Skeletal muscle tissue (tissue), 3 donors: ENCODE measurements at regions not wholly inside any gene's neighbourhood (a gene's known extent, or its start where the extent isn't known, plus 50 kb on each side); places are given as distances from the start of the nearest gene placed in this dataset.

Experiments used
- H3K27ac ChIP-seq: one replicate; pipeline ENCODE4 v1.7.0; 2013; ENCODE audit warnings: mild to moderate bottlenecking, low read depth, low read length, inconsistent platforms
- H3K27me3 ChIP-seq, 3 donors: one replicate each; pipeline ENCODE4 v1.7.0; 2013; ENCODE audit warnings: low read length in 3 of 3; ENCODE audit not compliant: control insufficient read depth in 3 of 3, insufficient read depth in 3 of 3
- H3K36me3 ChIP-seq, 3 donors: one replicate each; pipeline ENCODE4 v1.7.0; 2013; ENCODE audit warnings: low read length in 3 of 3; ENCODE audit not compliant: control insufficient read depth in 3 of 3, insufficient read depth in 3 of 3
- H3K4me1 ChIP-seq, 3 donors: one replicate each; pipeline ENCODE4 v1.7.0; 2013; ENCODE audit warnings: low read length in 3 of 3, mild to moderate bottlenecking in 3 of 3; ENCODE audit not compliant: control insufficient read depth in 3 of 3, insufficient read depth in 3 of 3
- H3K4me3 ChIP-seq, 3 donors: one replicate each; pipeline ENCODE4 v1.7.0; 2013; ENCODE audit warnings: low read length in 3 of 3
- H3K9ac ChIP-seq, 3 donors: one replicate each; pipeline ENCODE4 v1.7.0; 2013; ENCODE audit warnings: low read length in 3 of 3, mild to moderate bottlenecking in 3 of 3, moderate library complexity in 2 of 3, low read depth in 1 of 3
- H3K9me3 ChIP-seq, 3 donors: one replicate each; pipeline ENCODE4 v1.7.0; 2013; ENCODE audit warnings: low read length in 3 of 3; ENCODE audit not compliant: control insufficient read depth in 3 of 3
- donor health status: Osteomylitis.

GRCh38 chr2:234322766-234323465 lies 174.0 kb downstream of the ARL4C start:
- no peak overlapping the region for H3K9ac ChIP-seq
- H3K4me1 ChIP-seq = no peaks in the 10 kb centered on the region
- no peaks in the 10 kb centered on the region for H3K36me3 ChIP-seq
- no peak overlapping the region for H3K27ac ChIP-seq
- H3K4me3 ChIP-seq = no peak overlapping the region
- H3K9me3 ChIP-seq = peaks cover 0 to 2% (median 0%) of the 10 kb centered on the region in 3 donors
- H3K27me3 ChIP-seq = no peaks in the 10 kb centered on the region

- no peak overlapping the region for H3K9ac ChIP-seq
- no peaks in the 10 kb centered on the region for H3K36me3 ChIP-seq
- no peaks in the 10 kb centered on the region for H3K9me3 ChIP-seq
- no peak overlapping the region for H3K27ac ChIP-seq
- H3K4me3 ChIP-seq = no peak overlapping the region
- H3K4me1 ChIP-seq = no peaks in the 10 kb centered on the region
- no peaks in the 10 kb centered on the region for H3K27me3 ChIP-seq
These were observed 176.8 kb downstream of the ARL4C start for GRCh38 chr2:234320066-234320465.

GRCh38 chr2:234318361-234318760 lies 178.5 kb downstream of the ARL4C start:
- no peaks in the 10 kb centered on the region for H3K9me3 ChIP-seq

GRCh38 chr2:234313558-234313957 lies 183.3 kb downstream of the ARL4C start:
- Histone ChIP-seq H3K4me3 (no peak overlapping the region), H3K9me3 (no peaks in the 10 kb centered on the region), H3K4me1 (no peaks in the 10 kb centered on the region), H3K27ac (no peak overlapping the region), H3K27me3 (no peaks in the 10 kb centered on the region), H3K9ac (no peak overlapping the region), H3K36me3 (no peaks in the 10 kb centered on the region)

More at GRCh38 chr2:234318361-234318760, 178.5 kb downstream of the ARL4C start:
- Histone ChIP-seq H3K27me3 (no peaks in the 10 kb centered on the region), H3K9ac (no peak overlapping the region), H3K36me3 (no peaks in the 10 kb centered on the region), H3K4me3 (no peak overlapping the region), H3K27ac (no peak overlapping the region), H3K4me1 (no peaks in the 10 kb centered on the region)

- H3K9me3 ChIP-seq = peaks cover 0 to 4% (median 0%) of the 10 kb centered on the region in 3 donors
- H3K9ac ChIP-seq = no peak overlapping the region
- H3K4me1 ChIP-seq = no peaks in the 10 kb centered on the region
- H3K27ac ChIP-seq = no peak overlapping the region
- H3K4me3 ChIP-seq = no peak overlapping the region
- H3K27me3 ChIP-seq = no peaks in the 10 kb centered on the region
- no peaks in the 10 kb centered on the region for H3K36me3 ChIP-seq
These were observed 186.7 kb downstream of the ARL4C start for GRCh38 chr2:234310166-234310565.

GRCh38 chr2:234309431-234309830 lies 187.4 kb downstream of the ARL4C start:
- Histone ChIP-seq H3K27ac (peak overlapping the region; percentile 52), H3K9me3 (peaks cover 0 to 4% (median 0%) of the 10 kb centered on the region in 3 donors), H3K4me1 (no peaks in the 10 kb centered on the region), H3K36me3 (no peaks in the 10 kb centered on the region), H3K9ac (no peak overlapping the region), H3K4me3 (no peak overlapping the region), H3K27me3 (no peaks in the 10 kb centered on the region)

- Histone ChIP-seq H3K4me1 (no peaks in the 10 kb centered on the region), H3K9ac (no peak overlapping the region), H3K9me3 (peaks cover 0 to 4% (median 0%) of the 10 kb centered on the region in 3 donors), H3K27ac (peak overlapping the region; percentile 72), H3K4me3 (no peak overlapping the region), H3K36me3 (no peaks in the 10 kb centered on the region), H3K27me3 (no peaks in the 10 kb centered on the region)
These were observed 188.1 kb downstream of the ARL4C start for GRCh38 chr2:234308813-234309195.

GRCh38 chr2:234308073-234308812 lies 188.6 kb downstream of the ARL4C start:
- Histone ChIP-seq H3K9me3 (peaks cover 0 to 4% (median 0%) of the 10 kb centered on the region in 3 donors), H3K4me1 (no peaks in the 10 kb centered on the region), H3K27ac (peak overlapping the region; percentile 72), H3K36me3 (no peaks in the 10 kb centered on the region), H3K4me3 (no peak overlapping the region), H3K27me3 (no peaks in the 10 kb centered on the region), H3K9ac (no peak overlapping the region)

GRCh38 chr2:234307322-234307961 lies 189.4 kb downstream of the ARL4C start:
- Histone ChIP-seq H3K9me3 (peaks cover 0 to 4% (median 0%) of the 10 kb centered on the region in 3 donors), H3K9ac (no peak overlapping the region), H3K27ac (peak overlapping the region; percentile 72), H3K4me3 (no peak overlapping the region), H3K27me3 (no peaks in the 10 kb centered on the region), H3K4me1 (no peaks in the 10 kb centered on the region), H3K36me3 (no peaks in the 10 kb centered on the region)
